Caco-2 (cell line): ENCODE measurements at regions not wholly inside any gene's neighbourhood (a gene's known extent, or its start where the extent isn't known, plus 50 kb on each side); places are given as distances from the start of the nearest gene placed in this dataset.
"Not testable (repeated sequence)": the region's sequence is repeated elsewhere in the genome, so short reads cannot be mapped to it uniquely, and the experiment has no call there.

Experiments
- BruUV-seq: library from RNA; stranded (reverse); fragments of 400-500 nt; replicated peaks from 2 replicates; lab custom pipeline; 2021; lab: Mats Ljungman, UMichigan
- CTCF ChIA-PET: fragments of 300-600 bp; sonication (Branson Sonifier 250); formaldehyde crosslinking; loops from one replicate; lab custom pipeline; 2022; ENCODE audit warnings: antibody characterized with exemption; lab: Charles Lee
- POLR2A ChIA-PET: fragments of 300-600 bp; sonication (Branson Sonifier 250); formaldehyde crosslinking; loops from one replicate; lab custom pipeline; 2022; ENCODE audit warnings: antibody characterized with exemption; lab: Charles Lee
- DNase-seq, 2 experiments: peaks; one replicate each; pipeline versions ENCODE4 v3.0.0 to v3.0.0-alpha.2; 2020 to 2022
- H3K27me3 ChIP-seq: replicated peaks from 2 replicates; pipeline ENCODE4 v1.6.0; 2011; ENCODE audit warnings: low read length; ENCODE audit not compliant: control insufficient read depth, insufficient read depth
- H3K36me3 ChIP-seq: 2 replicates; pipeline ENCODE4 v1.5.1; 2011; ENCODE audit warnings: low read length; ENCODE audit not compliant: control insufficient read depth, insufficient read depth
- H3K4me1 ChIP-seq: fragments of 250-450 bp; sonication (Bioruptor Pico); 2 replicates; pipeline ENCODE4 v1.5.1; 2020; ENCODE audit warnings: mild to moderate bottlenecking
- H3K4me3 ChIP-seq: 2 replicates; pipeline ENCODE4 v1.5.1; 2011; ENCODE audit warnings: low read depth, mild to moderate bottlenecking, control low read depth, low read length
- H3K9me3 ChIP-seq: fragments of 250-450 bp; sonication (Bioruptor Pico); 2 replicates; pipeline ENCODE4 v1.5.1; 2020; ENCODE audit warnings: mild to moderate bottlenecking, moderate library complexity
- H3K27ac Mint-ChIP-seq: one replicate; pipeline ENCODE4 v1.8.0; 2022; ENCODE audit warnings: mixed read lengths; ENCODE audit not compliant: unreplicated experiment
- H3K27me3 Mint-ChIP-seq: one replicate; pipeline ENCODE4 v1.8.0; 2022; ENCODE audit warnings: mixed read lengths; ENCODE audit not compliant: insufficient read depth, unreplicated experiment
- H3K36me3 Mint-ChIP-seq: one replicate; pipeline ENCODE4 v1.8.0; 2022; ENCODE audit warnings: mild to moderate bottlenecking, mixed read lengths; ENCODE audit not compliant: insufficient read depth, unreplicated experiment
- H3K4me1 Mint-ChIP-seq: one replicate; pipeline ENCODE4 v1.8.0; 2022; ENCODE audit warnings: low read depth, mixed read lengths; ENCODE audit not compliant: unreplicated experiment
- H3K4me3 Mint-ChIP-seq: one replicate; pipeline ENCODE4 v1.8.0; 2022; ENCODE audit warnings: mild to moderate bottlenecking, moderate library complexity, mixed read lengths; ENCODE audit not compliant: unreplicated experiment
- H3K9me3 Mint-ChIP-seq: one replicate; pipeline ENCODE4 v1.8.0; 2022; ENCODE audit warnings: mixed read lengths; ENCODE audit not compliant: unreplicated experiment
- CTCF ChIP-seq, 2 experiments: fragments of 200-600 bp in 1 of 2; IDR thresholded peaks; 1 replicate in 1 of 2; 2 replicates in 1 of 2; pipeline versions ENCODE4 v1.5.1 to v1.8.0; 2011 to 2022; ENCODE audit warnings: antibody characterized with exemption in 1 of 2, control low read depth in 1 of 2, inconsistent platforms in 1 of 2, low read depth in 1 of 2, low read length in 1 of 2, mild to moderate bottlenecking in 1 of 2, moderate library complexity in 1 of 2; ENCODE audit not compliant: insufficient read depth in 1 of 2, severe bottlenecking in 1 of 2, unreplicated experiment in 1 of 2
- intact Hi-C: fragments of 100-400 bp; cut with micrococcal nuclease; formaldehyde crosslinking; loops from one replicate; pipeline ENCODE4 v1.10.0; 2022; ENCODE audit not compliant: unreplicated experiment

GRCh38 chrX:98296129-98296528, 1412.4 kb downstream of the RPA4 start:
- Mint-ChIP-seq H3K4me1 (no peaks in the 10 kb centered on the region), H3K27me3 (no peaks in the 10 kb centered on the region), H3K9me3 (no peaks in the 10 kb centered on the region), H3K27ac (no peak overlapping the region), H3K4me3 (no peak overlapping the region), H3K36me3 (no peaks in the 10 kb centered on the region)
- Histone ChIP-seq H3K9me3 (no peaks in the 10 kb centered on the region), H3K4me1 (no peaks in the 10 kb centered on the region), H3K4me3 (no peak overlapping the region), H3K36me3 (no peaks in the 10 kb centered on the region), H3K27me3 (no peaks in the 10 kb centered on the region)
- intact Hi-C loops: no loop called here
- no peak for DNase-seq
- CTCF ChIA-PET: no interaction called here
- TF ChIP-seq CTCF (IDR thresholded peaks at IDR 0.05; ENCODE audit: insufficient read depth in 1 of 2, low read depth in 1 of 2, low read length in 1 of 2, severe bottlenecking in 1 of 2, unreplicated experiment in 1 of 2): no peak
- BruUV-seq: no TSS peak
- POLR2A ChIA-PET: no interaction called here

- no TSS peak for BruUV-seq
- intact Hi-C loops: no loop called here
- POLR2A ChIA-PET: no interaction called here
- CTCF ChIA-PET: no interaction called here
- Mint-ChIP-seq H3K4me1 (no peaks in the 10 kb centered on the region), H3K9me3 (no peaks in the 10 kb centered on the region), H3K27ac (no peak overlapping the region), H3K27me3 (no peaks in the 10 kb centered on the region), H3K36me3 (no peaks in the 10 kb centered on the region), H3K4me3 (no peak overlapping the region)
- H3K36me3 ChIP-seq: no peaks in the 10 kb centered on the region
- no peaks in the 10 kb centered on the region for H3K4me1 ChIP-seq
- no peak overlapping the region for H3K4me3 ChIP-seq
- no peaks in the 10 kb centered on the region for H3K9me3 ChIP-seq
- H3K27me3 ChIP-seq: no peaks in the 10 kb centered on the region
- no peak for TF ChIP-seq CTCF (IDR thresholded peaks at IDR 0.05; ENCODE audit: insufficient read depth in 1 of 2, low read depth in 1 of 2, low read length in 1 of 2, severe bottlenecking in 1 of 2, unreplicated experiment in 1 of 2)
- DNase-seq: no peak
These were observed 1416.1 kb downstream of the RPA4 start for GRCh38 chrX:98299785-98300184.

- H3K4me1 ChIP-seq, H3K27me3 ChIP-seq, CTCF ChIA-PET, H3K9me3 ChIP-seq, H3K27me3 Mint-ChIP-seq, DNase-seq, H3K36me3 ChIP-seq, intact Hi-C loops, H3K27ac Mint-ChIP-seq, H3K9me3 Mint-ChIP-seq, H3K4me3 ChIP-seq, H3K4me3 Mint-ChIP-seq, H3K36me3 Mint-ChIP-seq, BruUV-seq, H3K4me1 Mint-ChIP-seq, POLR2A ChIA-PET: not testable (repeated sequence)
These were observed 1416.8 kb downstream of the RPA4 start for GRCh38 chrX:98300536-98300935.

GRCh38 chrX:98331407-98331806, 1447.7 kb downstream of the RPA4 start:
- no peaks in the 10 kb centered on the region for H3K4me1 ChIP-seq
- no TSS peak for BruUV-seq
- no peaks in the 10 kb centered on the region for H3K9me3 Mint-ChIP-seq

More at GRCh38 chrX:98331407-98331806, 1447.7 kb downstream of the RPA4 start:
- CTCF ChIA-PET: no interaction called here
- no peaks in the 10 kb centered on the region for H3K27me3 ChIP-seq
- H3K9me3 ChIP-seq: no peaks in the 10 kb centered on the region
- Mint-ChIP-seq H3K4me3 (no peak overlapping the region), H3K27ac (no peak overlapping the region), H3K27me3 (peaks cover 2% of the 10 kb centered on the region), H3K4me1 (no peaks in the 10 kb centered on the region), H3K36me3 (no peaks in the 10 kb centered on the region)
- H3K36me3 ChIP-seq: no peaks in the 10 kb centered on the region
- intact Hi-C loops: no loop called here
- DNase-seq: no peak
- POLR2A ChIA-PET: no interaction called here
- TF ChIP-seq CTCF (IDR thresholded peaks at IDR 0.05; ENCODE audit: insufficient read depth in 1 of 2, low read depth in 1 of 2, low read length in 1 of 2, severe bottlenecking in 1 of 2, unreplicated experiment in 1 of 2): no peak
- H3K4me3 ChIP-seq: no peak overlapping the region
